Suprapubic skin (tissue), 3 donors: ENCODE measurements at regions not wholly inside any gene's neighbourhood (a gene's known extent, or its start where the extent isn't known, plus 50 kb on each side); places are given as distances from the start of the nearest gene placed in this dataset.

ENCODE experiments used
- POLR2A ChIP-seq, 2 donors: fragments of 450-650 bp; IDR thresholded peaks; one replicate each; pipeline ENCODE4 v1.6.1; 2017; ENCODE audit warnings: antibody characterized with exemption in 2 of 2, mild to moderate bottlenecking in 2 of 2, moderate library complexity in 2 of 2
- TF ChIP-seq, protein P1 (sequence below), 2 donors: fragments of 200-600 bp in 1 of 2; fragments of 450-650 bp in 1 of 2; sonication (generic) in 1 of 2; IDR thresholded peaks; one replicate each; pipeline ENCODE4 v1.5.1; 2016 to 2019; ENCODE audit warnings: antibody characterized with exemption in 2 of 2, mild to moderate bottlenecking in 1 of 2, moderate library complexity in 1 of 2

DNA sequence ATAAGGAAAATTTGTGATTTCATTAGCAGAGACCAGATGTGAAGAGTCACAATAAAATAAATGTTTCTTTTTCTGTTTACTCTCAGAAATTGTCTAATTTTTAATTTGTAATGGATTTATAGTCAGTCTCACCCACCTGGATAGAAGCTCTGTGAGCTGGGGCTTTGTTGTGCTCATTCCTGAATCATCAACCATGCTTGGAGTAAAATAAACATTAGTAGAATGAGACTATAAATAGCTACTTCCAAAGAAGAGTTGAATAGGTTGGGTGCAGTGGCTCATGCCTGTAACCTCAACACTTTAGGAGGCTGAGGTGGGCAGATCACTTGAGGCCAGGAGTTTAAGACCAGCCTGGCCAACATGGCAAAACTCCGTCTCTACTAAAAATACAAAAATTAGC is 185.3 kb upstream of the FBXO33 start:
- TF ChIP-seq, protein P1, sequence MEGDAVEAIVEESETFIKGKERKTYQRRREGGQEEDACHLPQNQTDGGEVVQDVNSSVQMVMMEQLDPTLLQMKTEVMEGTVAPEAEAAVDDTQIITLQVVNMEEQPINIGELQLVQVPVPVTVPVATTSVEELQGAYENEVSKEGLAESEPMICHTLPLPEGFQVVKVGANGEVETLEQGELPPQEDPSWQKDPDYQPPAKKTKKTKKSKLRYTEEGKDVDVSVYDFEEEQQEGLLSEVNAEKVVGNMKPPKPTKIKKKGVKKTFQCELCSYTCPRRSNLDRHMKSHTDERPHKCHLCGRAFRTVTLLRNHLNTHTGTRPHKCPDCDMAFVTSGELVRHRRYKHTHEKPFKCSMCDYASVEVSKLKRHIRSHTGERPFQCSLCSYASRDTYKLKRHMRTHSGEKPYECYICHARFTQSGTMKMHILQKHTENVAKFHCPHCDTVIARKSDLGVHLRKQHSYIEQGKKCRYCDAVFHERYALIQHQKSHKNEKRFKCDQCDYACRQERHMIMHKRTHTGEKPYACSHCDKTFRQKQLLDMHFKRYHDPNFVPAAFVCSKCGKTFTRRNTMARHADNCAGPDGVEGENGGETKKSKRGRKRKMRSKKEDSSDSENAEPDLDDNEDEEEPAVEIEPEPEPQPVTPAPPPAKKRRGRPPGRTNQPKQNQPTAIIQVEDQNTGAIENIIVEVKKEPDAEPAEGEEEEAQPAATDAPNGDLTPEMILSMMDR (IDR thresholded peaks at IDR 0.05) = no peak
- TF ChIP-seq POLR2A (IDR thresholded peaks at IDR 0.05) = no peak
